Neuronal stem cell (in vitro differentiated cells): ENCODE measurements at regions not wholly inside any gene's neighbourhood (a gene's known extent, or its start where the extent isn't known, plus 50 kb on each side); places are given as distances from the start of the nearest gene placed in this dataset.

Experiments used
- DNase-seq: peaks from one replicate; pipeline ENCODE4 v3.0.0-alpha.2; 2013; ENCODE audit warnings: low spot score
- H2AFZ ChIP-seq: one replicate; pipeline ENCODE4 v1.6.1; 2013; ENCODE audit warnings: mild to moderate bottlenecking, low read length, inconsistent platforms
- H2AK5ac ChIP-seq: 2 replicates; pipeline ENCODE4 v1.6.1; 2013; ENCODE audit warnings: low read depth, mild to moderate bottlenecking, inconsistent platforms, low read length, moderate library complexity, mixed read lengths
- H2BK120ac ChIP-seq: 2 replicates; pipeline ENCODE4 v1.6.1; 2013; ENCODE audit warnings: low read depth, mild to moderate bottlenecking, inconsistent platforms, low read length, moderate library complexity, mixed read lengths
- H2BK12ac ChIP-seq: one replicate; pipeline ENCODE4 v1.6.1; 2013; ENCODE audit warnings: low read length, inconsistent platforms
- H2BK15ac ChIP-seq: 2 replicates; pipeline ENCODE4 v1.6.1; 2013; ENCODE audit warnings: mild to moderate bottlenecking, low read length, inconsistent platforms, mixed read lengths
- H2BK5ac ChIP-seq: one replicate; pipeline ENCODE4 v1.6.1; 2013; ENCODE audit warnings: inconsistent platforms, mild to moderate bottlenecking, low read length, moderate library complexity
- H3K14ac ChIP-seq: one replicate; pipeline ENCODE4 v1.6.1; 2013; ENCODE audit warnings: low read length, inconsistent platforms
- H3K18ac ChIP-seq: 2 replicates; pipeline ENCODE4 v1.6.1; 2013; ENCODE audit warnings: low read length, inconsistent platforms
- H3K23ac ChIP-seq: 2 replicates; pipeline ENCODE4 v1.6.1; 2013; ENCODE audit warnings: low read depth, mild to moderate bottlenecking, mixed read lengths, low read length, inconsistent platforms; ENCODE audit not compliant: poor library complexity
- H3K27ac ChIP-seq: replicated peaks from 3 replicates; pipeline ENCODE4 v1.5.1; 2013; ENCODE audit warnings: low read length, inconsistent platforms
- H3K27me3 ChIP-seq, 3 experiments: 2 replicates each; pipeline ENCODE4 v1.6.1; 2013; ENCODE audit warnings: low read length in 3 of 3, mild to moderate bottlenecking in 2 of 3, inconsistent platforms in 1 of 3, low read depth in 1 of 3, mixed read lengths in 1 of 3, moderate library complexity in 1 of 3; ENCODE audit not compliant: control insufficient read depth in 3 of 3, insufficient read depth in 3 of 3
- H3K36me3 ChIP-seq, 2 donors: replicated peaks in 1 of 2; 2 replicates each; pipeline ENCODE4 v1.6.1; 2013; ENCODE audit warnings: low read length in 2 of 2; ENCODE audit not compliant: control insufficient read depth in 2 of 2, insufficient read depth in 2 of 2
- H3K4ac ChIP-seq: 2 replicates; pipeline ENCODE4 v1.6.1; 2013; ENCODE audit warnings: inconsistent platforms, mild to moderate bottlenecking, low read length, moderate library complexity
- H3K4me1 ChIP-seq, 2 donors: 1 replicate in 1 of 2; 2 replicates in 1 of 2; pipeline ENCODE4 v1.6.1; 2013; ENCODE audit warnings: low read length in 2 of 2, low read depth in 1 of 2; ENCODE audit not compliant: control insufficient read depth in 2 of 2, insufficient read depth in 1 of 2
- H3K4me2 ChIP-seq: one replicate; pipeline ENCODE4 v1.6.1; 2013; ENCODE audit warnings: mild to moderate bottlenecking, low read length, inconsistent platforms; ENCODE audit not compliant: insufficient read depth, poor library complexity, severe bottlenecking
- H3K4me3 ChIP-seq, 2 donors: 2 replicates each; pipeline ENCODE4 v1.5.1; 2013; ENCODE audit warnings: low read length in 2 of 2, mild to moderate bottlenecking in 2 of 2, inconsistent platforms in 1 of 2, moderate library complexity in 1 of 2
- H3K79me1 ChIP-seq: one replicate; pipeline ENCODE4 v1.6.1; 2013; ENCODE audit warnings: low read depth, mild to moderate bottlenecking, inconsistent platforms, low read length, moderate library complexity
- H3K9ac ChIP-seq: one replicate; pipeline ENCODE4 v1.6.1; 2013; ENCODE audit warnings: mild to moderate bottlenecking, low read depth, low read length, inconsistent platforms; ENCODE audit not compliant: poor library complexity
- H3K9me3 ChIP-seq, 2 donors: replicated peaks in 1 of 2; 2 replicates each; pipeline versions ENCODE3 to v1.6.1; 2013; ENCODE audit warnings: low read length in 2 of 2, mild to moderate bottlenecking in 2 of 2, inconsistent platforms in 1 of 2, low read depth in 1 of 2, mixed read lengths in 1 of 2, moderate library complexity in 1 of 2; ENCODE audit not compliant: control insufficient read depth in 2 of 2, insufficient read depth in 1 of 2
- H4K8ac ChIP-seq: one replicate; pipeline ENCODE4 v1.6.1; 2013; ENCODE audit warnings: low read depth, mild to moderate bottlenecking, inconsistent platforms, low read length, moderate library complexity
- H4K91ac ChIP-seq: one replicate; pipeline ENCODE4 v1.6.1; 2013; ENCODE audit warnings: low read length, low read depth, mild to moderate bottlenecking, inconsistent platforms; ENCODE audit not compliant: poor library complexity
- WGBS, 2 donors: extraction: QIAGEN DNeasy Blood & Tissue Kit; methylation state at CpG; one replicate each; pipeline ENCODE4 v1.1.7; 2013; ENCODE audit warnings: missing lambda C conversion rate in 2 of 2, mixed read lengths in 1 of 2; ENCODE audit not compliant: insufficient read length in 2 of 2, insufficient replicate concordance in 1 of 2; ENCODE audit errors: extremely low coverage in 2 of 2; 5-methylcytosine and 5-hydroxymethylcytosine counted together

- no peak overlapping the region for H3K9ac ChIP-seq
- H2BK15ac ChIP-seq: no peak overlapping the region
- no CpG with 5 or more reads among the region's 5 CpGs for WGBS, 2 donors
- no peak overlapping the region for H3K4me3 ChIP-seq
- H3K23ac ChIP-seq: no peak overlapping the region
- H3K4ac ChIP-seq: no peak overlapping the region
- H3K4me1 ChIP-seq: peaks cover 0 to 2% of the 10 kb centered on the region in 2 donors
- no peak overlapping the region for H2BK5ac ChIP-seq
- no peak overlapping the region for H2AFZ ChIP-seq
- no peak overlapping the region for H3K18ac ChIP-seq
- H2BK120ac ChIP-seq: no peak overlapping the region
- H3K9me3 ChIP-seq: no peaks in the 10 kb centered on the region
- no peaks in the 10 kb centered on the region for H3K79me1 ChIP-seq
- no peak overlapping the region for H4K91ac ChIP-seq
- H4K8ac ChIP-seq: no peak overlapping the region
- H2AK5ac ChIP-seq: no peak overlapping the region
- DNase-seq: no peak
- H2BK12ac ChIP-seq: no peak overlapping the region
- no peak overlapping the region for H3K4me2 ChIP-seq
- H3K14ac ChIP-seq: no peak overlapping the region
- H3K27ac ChIP-seq: no peak overlapping the region
- H3K27me3 ChIP-seq: no peaks in the 10 kb centered on the region
- H3K36me3 ChIP-seq: no peaks in the 10 kb centered on the region
Measured at GRCh38 chr16:6453742-6454141, 878.9 kb upstream of the RBFOX1 start.

- Histone ChIP-seq H4K8ac (no peak overlapping the region), H3K79me1 (no peaks in the 10 kb centered on the region), H3K4me3 (no peak overlapping the region), H3K27me3 (no peaks in the 10 kb centered on the region), H3K9me3 (no peaks in the 10 kb centered on the region), H2BK120ac (no peak overlapping the region), H3K4me1 (peaks cover 0 to 2% of the 10 kb centered on the region in 2 donors), H4K91ac (no peak overlapping the region), H3K9ac (no peak overlapping the region), H2BK15ac (no peak overlapping the region), H2BK12ac (no peak overlapping the region), H3K36me3 (no peaks in the 10 kb centered on the region), H3K4ac (no peak overlapping the region), H2AK5ac (no peak overlapping the region), H3K27ac (no peak overlapping the region), H3K4me2 (no peak overlapping the region), H3K14ac (no peak overlapping the region), H3K18ac (no peak overlapping the region), H2AFZ (no peak overlapping the region), H2BK5ac (no peak overlapping the region), H3K23ac (no peak overlapping the region)
- no peak for DNase-seq
- no CpG with 5 or more reads among the region's 17 CpGs for WGBS, 2 donors
Measured at GRCh38 chr16:6447021-6447790, 885.4 kb upstream of the RBFOX1 start.

- no peaks in the 10 kb centered on the region for H3K36me3 ChIP-seq
- H4K91ac ChIP-seq: no peak overlapping the region
- no peak overlapping the region for H2BK120ac ChIP-seq
- H3K4ac ChIP-seq: no peak overlapping the region
- H3K14ac ChIP-seq: no peak overlapping the region
- no peak overlapping the region for H3K27ac ChIP-seq
- H3K79me1 ChIP-seq: no peaks in the 10 kb centered on the region
- no peaks in the 10 kb centered on the region for H3K9me3 ChIP-seq
- H3K4me2 ChIP-seq: no peak overlapping the region
- H3K18ac ChIP-seq: no peak overlapping the region
- H3K27me3 ChIP-seq: no peaks in the 10 kb centered on the region
- H2BK15ac ChIP-seq: no peak overlapping the region
- H3K4me3 ChIP-seq: no peak overlapping the region
- no CpG with 5 or more reads among the region's 1 CpG for WGBS, 2 donors
- H2AK5ac ChIP-seq: no peak overlapping the region
- DNase-seq: no peak
- H3K4me1 ChIP-seq: peaks cover 0 to 2% of the 10 kb centered on the region in 2 donors
- H4K8ac ChIP-seq: no peak overlapping the region
- H2BK12ac ChIP-seq: no peak overlapping the region
- H3K23ac ChIP-seq: no peak overlapping the region
- no peak overlapping the region for H2BK5ac ChIP-seq
- no peak overlapping the region for H2AFZ ChIP-seq
- no peak overlapping the region for H3K9ac ChIP-seq
Measured at GRCh38 chr16:6446370-6446769, 886.3 kb upstream of the RBFOX1 start.

GRCh38 chr16:6439129-6439528 lies 893.5 kb upstream of the RBFOX1 start:
- Histone ChIP-seq H3K79me1 (no peaks in the 10 kb centered on the region), H3K9ac (peak overlapping the region; percentile 31), H3K4ac (no peak overlapping the region), H3K23ac (no peak overlapping the region), H3K4me2 (no peak overlapping the region), H3K4me1 (no peaks in the 10 kb centered on the region), H2AFZ (no peak overlapping the region), H2AK5ac (no peak overlapping the region), H2BK12ac (no peak overlapping the region), H2BK5ac (no peak overlapping the region), H4K91ac (no peak overlapping the region), H2BK15ac (no peak overlapping the region), H3K36me3 (no peaks in the 10 kb centered on the region), H4K8ac (no peak overlapping the region), H2BK120ac (no peak overlapping the region), H3K18ac (no peak overlapping the region), H3K4me3 (no peak overlapping the region), H3K27me3 (no peaks in the 10 kb centered on the region), H3K14ac (no peak overlapping the region), H3K9me3 (no peaks in the 10 kb centered on the region), H3K27ac (no peak overlapping the region)
- WGBS, 2 donors: no CpG with 5 or more reads among the region's 6 CpGs
- DNase-seq: no peak
